ENCODE measurements at regions not wholly inside any gene's neighbourhood (a gene's known extent, or its start where the extent isn't known, plus 50 kb on each side); places are given as distances from the start of the nearest gene placed in this dataset.

- DNase-seq (ENCODE audit: insufficient read length) (no peak), FAIRE-seq (no peak)
- TF ChIP-seq TAF1 (IDR thresholded peaks at IDR 0.05; ENCODE audit: borderline replicate concordance, low read depth, low read length): no peak
- TF ChIP-seq POLR2A (IDR thresholded peaks at IDR 0.05; ENCODE audit: low read depth, low read length): no peak
- TF ChIP-seq POLR2AphosphoS5 (IDR thresholded peaks at IDR 0.05; ENCODE audit: low read depth, low read length): no peak
Observed at GRCh38 chr3:153328690-153329089, 166.7 kb downstream of the RAP2B start.

GRCh38 chr3:153330901-153331300 is 168.9 kb downstream of the RAP2B start:
- no peak for DNase-seq (ENCODE audit: insufficient read length)
- TF ChIP-seq POLR2A (IDR thresholded peaks at IDR 0.05; ENCODE audit: low read depth, low read length) (no peak), POLR2AphosphoS5 (IDR thresholded peaks at IDR 0.05; ENCODE audit: low read depth, low read length) (no peak), TAF1 (IDR thresholded peaks at IDR 0.05; ENCODE audit: borderline replicate concordance, low read depth, low read length) (no peak)

DNA sequence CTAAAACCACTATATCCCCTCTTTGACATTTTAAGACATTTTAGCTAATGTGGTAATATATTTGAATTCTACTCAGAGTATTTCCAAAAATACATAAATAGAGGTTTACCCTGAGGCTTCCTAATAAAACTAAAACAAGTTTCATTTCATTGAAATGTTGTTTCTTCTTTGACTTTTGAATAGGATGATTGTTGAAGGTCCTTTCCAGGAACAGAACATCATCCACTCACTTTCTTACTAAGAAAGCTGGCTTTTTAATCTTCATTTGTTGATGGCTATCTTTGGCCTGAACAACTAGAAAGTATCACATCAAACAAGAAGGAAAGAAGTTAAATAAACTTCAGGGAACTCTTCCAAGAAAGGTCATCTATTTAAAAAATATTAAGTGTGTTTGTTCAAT is 169.7 kb downstream of the RAP2B start:
- FAIRE-seq (no peak), DNase-seq (ENCODE audit: insufficient read length) (no peak)
- TF ChIP-seq TAF1 (IDR thresholded peaks at IDR 0.05; ENCODE audit: borderline replicate concordance, low read depth, low read length): no peak
- no peak for TF ChIP-seq POLR2AphosphoS5 (IDR thresholded peaks at IDR 0.05; ENCODE audit: low read depth, low read length)
- no peak for TF ChIP-seq POLR2A (IDR thresholded peaks at IDR 0.05; ENCODE audit: low read depth, low read length)

More at GRCh38 chr3:153330901-153331300, 168.9 kb downstream of the RAP2B start:
- FAIRE-seq: no peak

GRCh38 chr3:153334558-153334957 is 172.5 kb downstream of the RAP2B start:
- TF ChIP-seq POLR2A (IDR thresholded peaks at IDR 0.05; ENCODE audit: low read depth, low read length) (no peak), TAF1 (IDR thresholded peaks at IDR 0.05; ENCODE audit: borderline replicate concordance, low read depth, low read length) (no peak)
- DNase-seq (ENCODE audit: insufficient read length) (no peak), FAIRE-seq (no peak)

- TF ChIP-seq POLR2A (IDR thresholded peaks at IDR 0.05; ENCODE audit: low read depth, low read length) (no peak), TAF1 (IDR thresholded peaks at IDR 0.05; ENCODE audit: borderline replicate concordance, low read depth, low read length) (no peak), POLR2AphosphoS5 (IDR thresholded peaks at IDR 0.05; ENCODE audit: low read depth, low read length) (no peak)
- FAIRE-seq (no peak), DNase-seq (ENCODE audit: insufficient read length) (no peak)
Observed at GRCh38 chr3:153337369-153337768, 175.3 kb downstream of the RAP2B start.

DNA sequence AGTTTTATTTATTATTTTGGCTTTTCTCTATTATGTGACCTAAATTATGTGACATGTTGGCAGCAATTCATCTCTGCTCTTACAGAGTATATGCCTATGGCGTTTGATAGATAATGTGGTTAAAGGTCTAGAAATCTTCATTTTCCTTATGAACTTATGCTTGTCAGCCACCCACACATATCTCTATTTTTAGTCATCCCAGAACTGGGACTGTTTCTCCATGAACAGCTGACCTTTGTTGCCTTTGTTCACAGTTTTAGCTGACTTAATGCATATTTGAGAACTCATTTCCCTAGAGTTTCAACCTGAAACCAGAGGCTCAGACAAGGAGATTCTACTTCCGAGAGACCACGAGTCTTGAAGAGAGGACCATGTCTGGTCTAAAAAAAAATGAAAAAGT is 176.5 kb downstream of the RAP2B start:
- no peak for TF ChIP-seq TAF1 (IDR thresholded peaks at IDR 0.05; ENCODE audit: borderline replicate concordance, low read depth, low read length)
- TF ChIP-seq POLR2A (IDR thresholded peaks at IDR 0.05; ENCODE audit: low read depth, low read length): no peak
- no peak for TF ChIP-seq POLR2AphosphoS5 (IDR thresholded peaks at IDR 0.05; ENCODE audit: low read depth, low read length)
- FAIRE-seq (no peak), DNase-seq (ENCODE audit: insufficient read length) (no peak)

- no peak for DNase-seq (ENCODE audit: insufficient read length)
- no peak for FAIRE-seq
- TF ChIP-seq TAF1 (IDR thresholded peaks at IDR 0.05; ENCODE audit: borderline replicate concordance, low read depth, low read length) (no peak), POLR2AphosphoS5 (IDR thresholded peaks at IDR 0.05; ENCODE audit: low read depth, low read length) (no peak), POLR2A (IDR thresholded peaks at IDR 0.05; ENCODE audit: low read depth, low read length) (no peak)
Observed at GRCh38 chr3:153339065-153339464, 177.0 kb downstream of the RAP2B start.

DNA sequence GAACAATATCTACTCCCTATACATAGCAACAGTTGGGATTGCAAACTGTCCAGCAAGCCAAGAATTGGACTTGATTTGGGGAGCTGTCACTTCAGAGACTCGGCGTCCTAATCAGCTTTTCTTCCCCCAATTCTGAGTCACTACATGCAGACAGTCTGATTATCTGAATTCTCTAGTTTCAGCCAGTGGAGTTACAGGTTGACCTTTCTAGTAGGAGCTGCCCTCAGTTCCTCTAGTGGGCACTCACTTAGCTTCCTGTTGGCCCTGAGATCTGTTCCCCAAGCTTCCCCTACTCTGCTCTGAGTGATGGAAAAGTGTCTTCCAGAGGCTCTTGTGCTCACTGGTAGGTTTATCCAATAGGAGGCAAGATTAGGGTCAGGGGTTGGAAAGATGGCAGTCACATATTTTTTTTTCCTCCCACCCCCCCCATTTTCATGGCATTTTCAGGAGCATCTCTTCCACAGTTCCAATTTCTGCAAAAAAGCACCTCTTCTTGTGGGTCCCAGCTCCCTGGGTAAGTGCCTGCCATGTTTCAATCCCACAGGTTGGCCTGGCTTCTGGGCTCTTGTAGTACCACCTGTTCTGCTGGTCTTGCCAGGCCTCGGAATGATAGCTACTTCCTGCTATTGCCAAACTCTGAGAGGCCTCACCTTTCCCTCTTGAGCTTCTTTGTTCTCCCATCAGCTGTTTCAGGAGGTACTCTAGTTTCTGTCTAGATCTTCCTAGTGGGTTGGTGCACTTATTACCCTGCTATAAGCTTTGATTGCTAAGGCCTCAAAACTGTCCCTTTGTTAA is 182.2 kb downstream of the RAP2B start:
- DNase-seq (ENCODE audit: insufficient read length) (no peak), FAIRE-seq (no peak)
- no peak for TF ChIP-seq TAF1 (IDR thresholded peaks at IDR 0.05; ENCODE audit: borderline replicate concordance, low read depth, low read length)
- TF ChIP-seq POLR2A (IDR thresholded peaks at IDR 0.05; ENCODE audit: low read depth, low read length): no peak
- no peak for TF ChIP-seq POLR2AphosphoS5 (IDR thresholded peaks at IDR 0.05; ENCODE audit: low read depth, low read length)

- TF ChIP-seq TAF1 (IDR thresholded peaks at IDR 0.05; ENCODE audit: borderline replicate concordance, low read depth, low read length) (no peak), POLR2A (IDR thresholded peaks at IDR 0.05; ENCODE audit: low read depth, low read length) (no peak), POLR2AphosphoS5 (IDR thresholded peaks at IDR 0.05; ENCODE audit: low read depth, low read length) (no peak)
- FAIRE-seq (no peak), DNase-seq (ENCODE audit: insufficient read length) (no peak)
Observed at GRCh38 chr3:153348457-153349107, 186.6 kb downstream of the RAP2B start.

- no peak for DNase-seq (ENCODE audit: insufficient read length)
- TF ChIP-seq POLR2A (IDR thresholded peaks at IDR 0.05; ENCODE audit: low read depth, low read length) (no peak), TAF1 (IDR thresholded peaks at IDR 0.05; ENCODE audit: borderline replicate concordance, low read depth, low read length) (no peak), POLR2AphosphoS5 (IDR thresholded peaks at IDR 0.05; ENCODE audit: low read depth, low read length) (no peak)
- FAIRE-seq: no peak
Observed at GRCh38 chr3:153349108-153349499, 187.1 kb downstream of the RAP2B start.

GRCh38 chr3:153350420-153350819 is 188.4 kb downstream of the RAP2B start:
- FAIRE-seq (no peak), DNase-seq (ENCODE audit: insufficient read length) (no peak)
- TF ChIP-seq TAF1 (IDR thresholded peaks at IDR 0.05; ENCODE audit: borderline replicate concordance, low read depth, low read length): no peak
- TF ChIP-seq POLR2AphosphoS5 (IDR thresholded peaks at IDR 0.05; ENCODE audit: low read depth, low read length): no peak
- no peak for TF ChIP-seq POLR2A (IDR thresholded peaks at IDR 0.05; ENCODE audit: low read depth, low read length)

DNA sequence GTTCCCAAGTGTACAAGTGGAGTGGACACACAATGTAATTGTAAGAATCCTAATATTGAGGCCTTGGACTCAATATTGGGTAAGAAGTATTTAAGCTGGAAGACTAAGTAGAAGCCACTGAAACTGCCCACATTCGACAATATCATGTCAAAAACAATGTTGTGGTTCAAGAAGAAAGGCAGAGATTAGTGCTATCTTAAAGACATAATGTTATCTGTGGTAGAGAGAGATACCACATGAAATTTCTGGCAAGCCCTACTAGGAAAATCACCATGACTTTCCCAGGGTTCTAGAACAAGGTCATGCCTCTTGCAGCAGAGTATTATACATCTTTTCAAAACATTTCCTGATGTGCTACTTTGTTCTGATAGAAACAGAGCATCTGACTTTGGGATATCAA is 192.6 kb downstream of the RAP2B start:
- no peak for FAIRE-seq
- TF ChIP-seq TAF1 (IDR thresholded peaks at IDR 0.05; ENCODE audit: borderline replicate concordance, low read depth, low read length): no peak
- no peak for TF ChIP-seq POLR2AphosphoS5 (IDR thresholded peaks at IDR 0.05; ENCODE audit: low read depth, low read length)
- TF ChIP-seq POLR2A (IDR thresholded peaks at IDR 0.05; ENCODE audit: low read depth, low read length): no peak
- DNase-seq (ENCODE audit: insufficient read length): no peak
